Eye (tissue), 1 donor: ENCODE measurements at regions not wholly inside any gene's neighbourhood (a gene's known extent, or its start where the extent isn't known, plus 50 kb on each side); places are given as distances from the start of the nearest gene placed in this dataset.

Experiments used
- DNase-seq: peaks from one replicate; pipeline ENCODE4 v3.0.0-alpha.2; 2015

- DNase-seq: no peak
Observed at GRCh38 chr6:18976091-18976490, 588.9 kb downstream of the RNF144B start.

- DNase-seq: no peak
Observed at GRCh38 chr6:18976966-18977365, 589.8 kb downstream of the RNF144B start.

DNA sequence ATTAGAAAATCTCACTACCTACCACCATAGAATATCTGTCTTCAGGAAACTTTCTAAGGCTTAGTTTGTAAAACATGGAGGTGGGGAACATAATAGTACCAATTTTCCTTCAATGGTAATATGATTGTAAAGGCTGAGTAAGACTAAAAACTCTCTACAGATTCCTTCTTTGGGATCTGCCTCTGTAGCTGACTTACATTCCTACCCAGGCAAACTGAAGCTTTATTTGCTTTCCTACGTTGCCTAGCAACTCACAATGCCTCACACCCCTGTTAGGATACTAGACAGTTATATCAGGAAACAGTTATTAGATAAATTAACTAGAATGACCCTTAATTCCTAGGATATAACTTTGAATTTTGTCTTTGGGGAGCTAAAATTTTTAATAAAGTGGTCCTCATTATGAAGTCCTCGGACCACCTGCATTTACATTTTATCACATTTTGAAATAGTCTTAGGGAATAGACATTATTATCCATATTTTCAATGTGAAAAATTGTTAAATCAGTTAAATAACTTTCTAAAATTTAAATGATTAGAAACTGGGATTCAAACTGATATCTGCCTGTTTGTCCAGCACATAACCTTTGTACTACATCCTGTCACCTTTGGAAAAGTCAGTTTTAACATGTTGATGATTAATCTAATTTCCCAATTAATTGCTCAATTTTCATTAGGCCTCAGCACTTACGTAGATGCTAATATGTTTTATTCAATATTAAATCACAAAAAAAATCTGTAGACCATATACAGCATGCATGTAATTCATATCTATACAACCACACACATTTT lies 591.4 kb downstream of the RNF144B start:
- peak; percentile 80 for DNase-seq

DNA sequence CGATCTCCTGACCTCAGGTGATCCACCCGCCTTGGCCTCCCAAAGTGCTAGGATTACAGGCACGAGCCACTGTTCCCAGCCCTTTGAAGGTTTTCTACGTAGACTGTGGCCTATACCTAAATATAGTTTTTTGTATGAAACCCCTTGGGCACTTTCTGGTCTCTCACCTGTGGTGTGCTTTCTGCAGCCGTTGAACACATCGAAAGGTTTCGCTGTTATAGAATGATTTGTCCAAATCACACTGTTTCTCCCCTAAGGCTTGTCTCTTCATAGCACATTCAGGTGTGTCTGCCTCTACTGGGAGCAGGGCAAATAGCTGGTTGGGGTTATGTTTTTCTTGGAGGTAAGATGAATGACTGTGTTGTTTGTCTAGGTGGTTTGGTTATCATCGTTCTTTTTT lies 597.9 kb downstream of the RNF144B start:
- DNase-seq: no peak

- no peak for DNase-seq
Observed at GRCh38 chr6:18985996-18986395, 598.8 kb downstream of the RNF144B start.

DNA sequence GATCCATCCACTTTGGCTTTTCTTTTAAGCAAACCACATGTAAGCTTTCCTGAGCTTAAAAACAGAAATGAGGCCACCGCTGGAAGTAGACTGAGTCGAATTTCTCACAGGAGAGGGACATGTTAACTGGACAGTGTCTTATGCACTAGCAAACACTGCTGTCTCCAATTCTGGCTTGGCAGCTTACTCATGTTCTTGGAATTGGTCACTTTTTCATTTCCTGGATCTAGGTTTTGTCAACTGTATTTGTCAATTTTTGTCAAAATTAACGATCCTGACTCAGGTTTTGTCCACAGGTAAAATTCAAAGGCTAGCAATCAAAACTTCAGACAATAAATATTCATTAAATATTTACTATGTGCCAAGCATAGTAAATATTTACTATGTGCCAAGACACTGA lies 601.5 kb downstream of the RNF144B start:
- no peak for DNase-seq

DNA sequence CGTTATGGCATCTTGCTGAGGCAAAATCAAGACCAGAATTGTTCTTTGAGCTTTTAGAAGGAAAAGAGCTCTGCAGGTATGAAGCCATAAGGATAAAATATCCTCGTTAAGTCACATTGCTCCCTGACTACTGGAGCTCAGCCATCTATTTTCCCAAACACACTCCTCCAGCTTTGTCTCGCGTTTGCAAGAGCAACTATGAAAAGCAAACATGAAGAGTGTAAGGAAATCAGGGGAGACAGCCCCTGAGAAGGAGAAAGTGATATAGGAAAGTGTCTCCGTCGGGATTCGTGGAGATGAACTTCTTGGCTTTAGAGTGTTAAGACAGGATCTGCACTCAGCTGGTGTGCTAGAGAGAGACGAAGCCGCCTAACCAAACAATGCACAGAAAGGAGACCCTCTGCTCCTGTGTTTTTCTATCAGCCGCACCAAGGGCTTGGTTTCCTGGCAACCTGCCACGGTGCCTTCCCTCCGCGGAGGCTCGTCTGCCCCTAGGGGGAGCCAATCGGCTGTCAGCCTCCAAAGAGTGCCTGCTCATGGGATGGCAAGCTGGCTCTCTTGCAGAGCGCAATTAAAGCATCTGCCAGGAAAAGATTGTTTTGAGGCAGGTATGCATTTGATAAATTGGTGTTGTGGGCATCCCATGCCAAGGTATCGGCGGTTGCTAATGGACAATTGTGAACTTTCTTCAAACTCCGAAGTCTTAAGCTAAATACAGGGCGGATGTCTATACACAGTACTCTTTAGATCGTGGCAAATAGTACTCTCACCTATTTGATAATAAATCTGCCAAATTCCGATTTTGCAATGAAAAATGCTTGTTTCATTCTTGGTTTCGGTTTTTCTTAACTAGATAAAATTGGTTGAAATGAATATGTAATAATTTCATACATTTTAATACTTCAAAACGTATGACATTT lies 603.2 kb downstream of the RNF144B start:
- DNase-seq: peak; percentile 94

- no peak for DNase-seq
Observed at GRCh38 chr6:18997375-18997826, 610.3 kb downstream of the RNF144B start.

- DNase-seq: no peak
Observed at GRCh38 chr6:19002976-19003560, 615.9 kb downstream of the RNF144B start.

DNA sequence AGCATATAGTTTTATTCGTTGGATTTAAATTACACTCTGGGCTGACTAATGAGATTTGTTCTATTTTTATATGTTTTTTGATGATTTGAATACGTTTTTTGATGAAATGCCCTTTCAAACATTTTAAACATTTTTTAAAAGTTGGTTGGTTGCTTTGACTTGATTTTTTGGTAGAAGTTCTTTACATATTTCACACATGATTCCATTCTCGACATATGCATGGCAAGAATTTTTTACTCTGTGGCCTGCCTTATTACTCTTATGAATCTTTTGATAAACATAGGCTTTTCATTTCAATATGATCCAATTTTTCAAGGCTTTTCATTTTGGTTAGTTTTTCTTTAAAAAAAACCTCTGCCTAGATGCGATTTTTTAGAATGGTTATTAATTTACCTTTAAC lies 617.0 kb downstream of the RNF144B start:
- no peak for DNase-seq

GRCh38 chr6:19009769-19010168 lies 622.6 kb downstream of the RNF144B start:
- no peak for DNase-seq

DNA sequence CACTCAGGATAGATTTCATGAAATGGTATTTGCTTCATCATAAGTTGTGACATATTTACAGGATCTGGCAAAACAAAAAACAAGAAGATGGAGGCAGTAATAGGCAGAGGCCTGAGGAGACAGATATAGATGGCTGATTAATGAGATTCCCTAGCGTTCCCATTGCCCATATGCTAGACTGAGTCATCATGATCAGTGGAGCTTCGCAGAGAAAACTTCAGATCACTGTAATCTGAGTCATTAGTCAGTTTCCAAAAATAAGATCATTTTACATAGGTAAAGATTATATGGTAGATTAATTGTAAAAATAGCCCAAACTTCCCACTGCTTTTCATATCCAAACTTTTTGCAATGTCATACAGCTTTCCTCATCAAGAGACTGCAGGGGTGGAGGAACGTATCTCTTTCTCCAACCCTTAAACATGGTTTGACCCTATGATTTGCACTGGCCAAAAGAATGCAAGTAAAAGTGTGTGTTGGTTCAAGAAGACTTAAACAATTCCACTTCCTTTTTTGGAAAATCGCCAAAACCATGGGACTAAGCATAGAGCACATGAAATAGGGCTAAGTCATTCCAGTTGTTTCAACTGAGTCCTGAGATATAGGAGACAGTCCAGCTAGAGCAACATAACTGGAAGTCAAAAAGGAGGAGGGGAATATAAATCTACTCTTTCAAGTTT lies 626.0 kb downstream of the RNF144B start:
- DNase-seq: no peak

- peak; percentile 66 for DNase-seq
Observed at GRCh38 chr6:19024737-19025136, 637.6 kb downstream of the RNF144B start.

DNA sequence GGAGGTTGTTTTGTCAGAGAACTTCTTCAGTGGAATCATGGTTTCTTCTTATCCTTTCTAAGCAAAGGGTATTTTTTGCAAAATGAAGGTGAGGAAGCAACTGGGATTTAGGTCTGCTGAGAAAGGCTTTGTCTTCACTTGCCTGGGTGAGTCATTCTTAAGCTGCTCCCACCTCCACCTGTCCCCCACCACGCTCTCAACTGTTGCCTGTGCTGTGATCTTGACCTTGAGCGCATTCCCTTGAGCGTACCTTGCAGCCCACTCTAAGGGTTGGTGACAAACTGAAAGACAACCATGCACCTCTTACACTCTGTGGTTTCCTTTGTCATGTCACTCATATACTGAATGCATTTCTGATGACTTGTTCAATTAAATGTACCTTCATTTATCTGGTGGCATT lies 641.1 kb downstream of the RNF144B start:
- DNase-seq: no peak

DNA sequence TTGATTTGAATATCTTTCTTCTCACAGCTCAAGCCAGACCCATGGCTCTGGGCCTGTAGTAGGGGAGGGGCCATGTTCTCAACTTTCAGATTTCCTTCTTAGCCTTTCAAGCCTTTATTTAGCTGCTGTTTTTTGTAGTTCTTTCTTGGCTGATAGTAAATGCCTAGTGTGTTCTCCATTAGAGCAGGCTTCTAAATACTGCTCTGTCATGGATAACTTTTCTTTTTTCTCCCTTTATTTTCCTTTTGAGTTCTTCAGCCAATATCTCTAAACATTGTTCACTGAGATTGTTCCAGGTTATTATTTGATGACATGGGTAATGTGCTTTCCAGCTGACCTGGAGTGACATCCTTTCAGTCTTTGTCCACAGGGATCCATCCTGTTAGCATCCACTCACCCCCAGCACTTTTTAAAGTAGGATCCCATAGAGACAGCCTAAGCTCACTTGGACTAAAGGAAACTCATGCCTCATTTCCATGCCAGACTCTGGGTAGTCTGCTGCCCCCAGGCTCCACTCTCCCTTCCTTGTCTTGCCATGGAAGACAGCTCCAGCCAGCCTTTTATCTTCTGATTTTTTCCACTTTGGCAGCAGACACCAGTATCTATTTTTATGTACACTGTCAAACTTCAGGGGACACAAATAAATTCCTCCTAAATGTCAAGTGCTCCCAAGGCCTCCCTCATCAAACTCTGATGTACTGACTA lies 645.6 kb downstream of the RNF144B start:
- peak; percentile 41 for DNase-seq

GRCh38 chr6:19033683-19034082 lies 646.5 kb downstream of the RNF144B start:
- no peak for DNase-seq

DNA sequence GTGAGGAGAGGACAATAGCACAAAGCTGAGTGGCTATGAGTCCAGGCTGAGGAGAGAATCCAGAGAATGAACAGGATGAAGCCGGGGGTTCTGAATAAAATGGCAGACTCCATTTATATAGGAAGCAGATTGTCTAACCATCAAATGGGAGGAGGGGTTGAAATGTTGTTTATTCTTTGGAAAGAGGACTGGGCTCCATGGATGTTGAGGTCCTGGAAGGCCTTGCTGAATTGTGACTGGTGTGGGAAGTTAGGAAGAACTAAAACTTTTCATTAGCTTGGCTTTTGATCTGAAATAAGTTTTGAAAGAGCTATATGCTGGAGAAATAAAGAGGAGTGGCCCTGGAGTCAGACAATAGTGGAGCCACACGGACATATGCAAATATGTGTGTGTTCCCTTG lies 647.8 kb downstream of the RNF144B start:
- no peak for DNase-seq

DNA sequence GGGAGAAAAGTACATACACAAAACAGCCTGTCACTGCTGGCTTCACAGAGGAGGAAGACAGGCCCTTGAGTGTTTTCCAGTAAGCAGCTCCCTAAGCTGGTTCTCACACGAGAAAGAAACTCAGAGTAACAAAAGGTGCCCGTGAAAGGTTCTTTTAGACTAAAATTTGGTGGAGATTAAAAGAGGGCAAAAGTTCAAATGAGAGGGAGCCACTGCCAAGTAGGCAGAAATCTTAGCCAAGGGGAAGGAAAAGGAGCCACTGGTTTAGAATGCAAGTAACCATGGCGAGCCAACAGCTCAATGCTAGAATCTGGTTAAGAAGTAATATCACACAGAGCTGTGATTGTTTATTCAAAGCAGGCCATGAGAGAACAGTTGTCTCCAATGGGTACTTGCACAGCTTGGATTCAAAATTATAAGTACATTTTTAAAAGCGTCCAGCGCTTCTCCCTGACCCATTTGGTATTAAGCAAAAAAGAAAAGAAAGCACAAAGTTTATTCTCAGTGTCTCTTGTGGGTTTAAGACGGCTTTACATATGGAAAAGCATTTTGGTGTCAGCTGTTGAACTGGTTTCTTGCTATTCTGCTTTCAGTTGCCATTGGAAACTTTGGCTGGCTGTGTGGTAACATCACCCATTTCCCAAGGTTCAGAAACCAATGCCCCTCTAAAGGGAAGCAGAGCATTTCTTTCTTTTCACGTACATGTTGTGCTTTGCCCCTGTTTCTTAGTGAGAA lies 648.5 kb downstream of the RNF144B start:
- no peak for DNase-seq

GRCh38 chr6:19036196-19036555 lies 649.0 kb downstream of the RNF144B start:
- no peak for DNase-seq

DNA sequence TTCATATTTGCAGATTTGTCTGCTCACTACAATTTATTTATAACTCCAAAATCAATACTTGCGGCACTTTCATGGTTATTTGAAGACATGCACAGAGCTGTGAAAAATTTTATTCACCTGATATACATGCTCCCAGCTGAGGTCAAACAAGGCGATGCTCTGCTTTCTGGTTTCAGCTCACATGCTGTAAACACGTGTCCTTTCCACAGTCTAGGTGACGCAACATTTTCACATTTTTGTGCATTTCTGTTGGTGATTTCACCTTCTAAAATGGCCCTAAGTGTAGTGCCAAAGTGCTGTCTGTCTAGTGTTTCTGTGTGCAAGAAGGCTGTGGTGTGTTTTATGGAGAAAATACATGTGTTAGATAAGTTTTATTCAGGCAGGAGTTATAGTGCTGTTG lies 650.5 kb downstream of the RNF144B start:
- no peak for DNase-seq

GRCh38 chr6:19039287-19039686 lies 652.1 kb downstream of the RNF144B start:
- no peak for DNase-seq

DNA sequence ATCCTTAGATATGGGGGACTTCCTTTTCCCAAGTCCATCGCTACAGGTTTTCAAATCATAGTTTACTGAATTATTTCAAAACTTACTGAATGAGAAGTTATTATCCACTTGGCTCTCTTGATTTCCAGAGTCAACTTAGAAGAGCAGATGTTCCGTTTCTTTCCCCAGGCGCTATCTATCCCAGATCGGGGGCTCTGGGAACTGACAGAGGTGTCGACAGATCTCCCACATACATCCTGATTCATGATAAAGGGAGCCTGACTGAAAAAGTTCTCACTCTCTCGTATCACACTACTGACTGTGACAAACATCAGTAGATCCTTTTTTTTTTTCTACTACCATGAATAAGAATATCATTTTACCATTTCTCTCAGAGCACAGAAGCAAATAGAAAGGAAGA lies 654.8 kb downstream of the RNF144B start:
- DNase-seq: no peak
